ENCODE measurements at regions not wholly inside any gene's neighbourhood (a gene's known extent, or its start where the extent isn't known, plus 50 kb on each side); places are given as distances from the start of the nearest gene placed in this dataset.

GRCh38 chr2:33958591-33958990 is 359.5 kb upstream of the FAM98A start:
- no peak for TF ChIP-seq CTCF (conservative IDR thresholded peaks at IDR 0.05; ENCODE audit: low read depth, low read length)
- TF ChIP-seq EZH2 (IDR thresholded peaks at IDR 0.05; ENCODE audit: low read length, unreplicated experiment), result no peak
